Upper lobe of left lung (tissue), 4 donors: ENCODE measurements at regions not wholly inside any gene's neighbourhood (a gene's known extent, or its start where the extent isn't known, plus 50 kb on each side); places are given as distances from the start of the nearest gene placed in this dataset.

Source experiments
- CTCF ChIP-seq, 6 experiments: fragments of 450-650 bp in 4 of 6; fragments of 200-600 bp in 2 of 6; sonication (generic) in 2 of 6; IDR thresholded peaks; one replicate each; pipeline ENCODE4 v1.5.1; 2016 to 2019; ENCODE audit warnings: antibody characterized with exemption in 6 of 6
- POLR2A ChIP-seq, 4 donors: fragments of 450-650 bp; IDR thresholded peaks; one replicate each; pipeline ENCODE4 v1.5.1; 2016 to 2017; ENCODE audit warnings: antibody characterized with exemption in 4 of 4, mild to moderate bottlenecking in 2 of 4

GRCh38 chr2:200757399-200757798 is 54.3 kb upstream of the BZW1 start:
- TF ChIP-seq CTCF (IDR thresholded peaks at IDR 0.05) (no peak), POLR2A (IDR thresholded peaks at IDR 0.05) (no peak)
